ACHN (cell line): ENCODE measurements at regions not wholly inside any gene's neighbourhood (a gene's known extent, or its start where the extent isn't known, plus 50 kb on each side); places are given as distances from the start of the nearest gene placed in this dataset.

ENCODE experiments used
- DNase-seq: peaks from one replicate; pipeline ENCODE4 v3.0.0-alpha.2; 2015
- in situ Hi-C: cut with HindIII; loops from 2 replicates; pipeline ENCODE4 v1.10.0; 2017; ENCODE audit warnings: low sequenced_read_pairs, low pct_ligation_motif_present, low pct_unique_long_range_greater_than_20kb

DNA sequence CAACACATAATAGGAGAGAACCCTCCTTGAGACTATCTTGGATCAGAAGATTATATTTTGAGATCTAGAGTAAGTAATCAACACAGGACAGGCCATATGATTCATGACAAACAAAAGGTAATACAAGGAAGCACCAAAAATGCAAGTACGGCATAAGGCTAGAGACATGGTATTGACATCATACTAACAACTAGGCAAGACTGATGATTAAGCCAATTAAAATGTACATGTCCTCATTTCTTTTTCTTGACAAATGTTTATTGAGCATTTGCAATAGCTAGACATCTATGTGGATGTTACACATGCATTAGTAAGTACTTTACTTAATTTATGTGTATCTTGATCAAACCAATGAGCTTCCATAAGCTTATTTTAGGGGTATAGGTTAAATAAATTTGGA lies 695.7 kb upstream of the GALNTL6 start:
- in situ Hi-C loops = no loop called here
- DNase-seq = no peak

DNA sequence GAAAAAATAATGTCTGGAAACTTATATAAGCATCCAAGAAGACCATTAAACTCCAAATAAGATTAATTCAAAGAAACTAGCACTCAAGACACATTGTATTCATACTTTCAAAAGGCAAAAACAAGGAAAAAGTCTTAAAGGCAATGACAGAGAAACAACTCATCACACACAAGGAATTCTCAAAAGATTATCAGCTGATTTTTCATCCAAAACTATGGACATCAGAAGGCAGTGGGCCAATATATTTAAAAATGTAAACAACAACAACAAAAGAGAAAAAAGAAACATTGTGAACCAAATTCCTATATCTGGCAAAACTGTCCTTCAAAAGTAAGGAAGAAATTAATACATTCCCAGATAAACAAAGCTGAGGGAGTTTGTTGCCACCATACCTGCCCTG lies 711.4 kb upstream of the GALNTL6 start:
- DNase-seq = no peak
- in situ Hi-C loops = no loop called here

DNA sequence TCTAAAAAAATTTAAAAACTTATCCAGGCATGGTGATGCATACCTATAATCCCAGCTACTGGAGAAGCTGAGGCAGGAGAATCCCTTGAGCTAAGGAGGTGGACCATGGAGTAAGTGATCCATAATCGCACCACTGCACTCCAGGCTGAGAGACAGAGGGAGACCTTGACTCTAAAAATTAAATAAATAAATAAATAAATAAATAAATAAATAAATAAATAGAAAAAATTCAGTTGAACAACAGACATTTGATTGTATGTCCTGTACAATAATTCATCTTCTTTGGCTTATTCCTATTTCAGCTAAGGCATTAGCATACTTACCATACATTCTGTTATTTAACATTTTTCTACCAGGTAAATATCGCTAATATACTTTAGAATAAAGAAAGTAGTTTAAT lies 726.1 kb upstream of the GALNTL6 start:
- no peak for DNase-seq
- in situ Hi-C loops = no loop called here

DNA sequence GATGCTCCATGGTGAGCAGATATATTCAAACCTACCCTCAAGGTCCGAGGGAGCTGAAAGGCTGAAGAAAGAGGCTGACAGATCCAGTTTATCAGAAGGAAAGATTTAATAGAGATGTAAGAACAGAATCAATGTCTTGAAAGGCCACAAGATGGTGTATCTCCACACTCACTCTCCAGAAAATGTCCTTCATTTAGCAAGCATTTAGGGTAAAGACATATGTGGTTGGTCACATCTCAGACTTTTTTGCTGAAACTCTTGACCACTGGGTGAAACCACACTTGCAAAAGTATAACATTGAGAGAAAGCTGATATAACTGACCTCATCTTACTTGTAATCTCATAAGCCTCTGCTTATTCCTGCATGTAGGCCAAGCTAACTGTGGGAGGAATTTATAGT lies 745.8 kb upstream of the GALNTL6 start:
- in situ Hi-C loops = no loop called here
- DNase-seq = peak; percentile 2

DNA sequence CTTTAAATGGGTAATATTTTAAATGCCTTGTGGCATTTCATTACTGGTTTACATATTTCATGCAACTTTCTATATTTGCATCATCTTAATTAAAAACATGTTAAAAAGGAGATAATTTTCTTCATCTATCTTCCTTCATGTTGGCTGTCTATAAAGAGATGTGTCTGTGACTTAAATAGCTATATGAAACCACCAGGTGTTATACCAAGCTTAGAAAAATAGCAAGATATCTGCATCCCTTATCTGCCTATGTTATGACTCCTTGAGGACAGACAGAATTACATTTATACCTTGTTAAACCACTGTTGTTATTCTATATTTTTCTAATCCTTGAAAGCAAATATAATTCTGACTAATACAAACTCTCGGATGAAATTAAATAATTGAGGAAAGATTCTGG lies 763.8 kb upstream of the GALNTL6 start:
- no peak for DNase-seq
- in situ Hi-C loops = no loop called here

DNA sequence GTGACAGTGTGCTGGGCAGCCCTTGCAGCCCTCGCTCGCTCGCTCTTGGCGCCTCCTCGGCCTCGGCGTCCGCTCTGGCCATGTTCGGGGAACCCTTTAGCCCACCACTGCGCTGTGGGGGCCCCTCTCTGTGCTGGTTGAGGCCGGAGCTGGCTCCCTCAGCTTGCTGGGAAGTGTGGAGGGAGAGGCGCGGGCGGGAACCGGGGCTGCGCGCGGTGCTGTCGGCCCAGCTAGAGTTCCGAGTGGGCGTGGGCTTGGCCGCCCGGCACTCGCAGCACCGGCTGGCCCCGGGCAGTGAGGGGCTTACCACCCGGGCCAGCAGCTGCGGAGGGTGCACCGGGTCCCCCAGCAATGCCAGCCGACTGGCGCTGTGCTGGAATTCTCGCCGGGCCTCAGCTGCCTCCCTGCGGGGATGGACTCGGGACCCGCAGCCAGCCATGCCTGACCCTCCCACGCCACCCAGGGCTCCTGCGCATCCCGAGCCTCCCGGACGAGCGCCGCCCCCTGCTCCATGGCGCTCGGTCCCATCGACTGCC lies 770.1 kb upstream of the GALNTL6 start:
- in situ Hi-C loops = no loop called here
- no peak for DNase-seq

DNA sequence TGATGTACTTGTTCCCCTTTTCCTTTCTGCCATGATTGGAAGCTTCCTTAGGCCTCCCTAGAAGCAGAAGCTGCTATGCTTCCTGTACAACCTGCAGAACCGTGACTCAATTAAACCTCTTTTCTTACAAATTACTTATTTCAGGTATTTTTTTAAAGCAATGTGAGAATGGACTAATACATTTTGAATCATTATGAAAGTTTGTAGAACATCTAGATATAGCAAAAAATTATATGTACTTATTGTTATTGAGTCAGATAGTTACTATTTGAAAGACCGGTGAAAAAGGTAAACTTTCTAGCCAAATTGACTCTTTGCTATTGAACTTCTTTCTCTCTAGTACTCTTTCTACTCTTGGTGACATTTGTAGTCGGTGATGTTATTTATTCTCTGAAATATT lies 777.3 kb upstream of the GALNTL6 start:
- no peak for DNase-seq
- in situ Hi-C loops = no loop called here

DNA sequence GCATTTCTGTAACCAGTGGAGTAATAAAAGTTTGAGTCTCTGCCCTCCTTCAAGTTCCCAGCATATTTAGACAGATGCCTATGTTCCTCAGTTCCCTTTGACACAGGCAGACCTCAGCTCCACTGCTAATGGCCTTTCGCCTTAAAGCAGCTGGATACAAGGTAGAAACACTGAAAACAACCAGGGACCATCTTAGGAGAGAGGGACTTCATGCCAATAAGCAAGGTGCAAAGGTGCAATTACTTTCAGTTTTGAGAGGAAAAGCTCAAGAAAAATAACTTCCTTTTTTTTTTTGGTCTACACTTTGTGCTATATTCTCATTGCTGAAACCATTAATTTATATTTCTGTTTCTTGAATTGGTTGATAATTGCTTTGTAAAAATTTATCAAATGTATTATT lies 781.9 kb upstream of the GALNTL6 start:
- in situ Hi-C loops = no loop called here
- no peak for DNase-seq

DNA sequence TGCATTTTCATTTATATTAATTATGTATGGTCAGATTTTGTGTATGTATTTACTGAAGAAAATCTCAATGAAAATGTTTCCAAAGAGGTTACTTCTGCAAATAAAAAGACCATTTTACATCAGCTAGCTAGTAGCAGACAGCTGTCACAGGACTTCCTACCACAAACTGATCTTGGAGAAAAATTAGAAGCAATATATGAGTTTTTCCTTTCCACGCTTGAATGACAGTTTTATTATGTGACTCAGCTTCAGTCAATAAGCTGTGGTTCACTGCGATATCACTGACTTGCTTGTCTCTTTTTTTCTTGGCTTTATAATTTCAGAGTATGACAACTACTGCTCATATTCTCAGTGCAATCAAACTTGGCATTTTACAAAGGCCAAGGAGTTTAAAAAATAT lies 787.4 kb upstream of the GALNTL6 start:
- DNase-seq = no peak
- in situ Hi-C loops = no loop called here

DNA sequence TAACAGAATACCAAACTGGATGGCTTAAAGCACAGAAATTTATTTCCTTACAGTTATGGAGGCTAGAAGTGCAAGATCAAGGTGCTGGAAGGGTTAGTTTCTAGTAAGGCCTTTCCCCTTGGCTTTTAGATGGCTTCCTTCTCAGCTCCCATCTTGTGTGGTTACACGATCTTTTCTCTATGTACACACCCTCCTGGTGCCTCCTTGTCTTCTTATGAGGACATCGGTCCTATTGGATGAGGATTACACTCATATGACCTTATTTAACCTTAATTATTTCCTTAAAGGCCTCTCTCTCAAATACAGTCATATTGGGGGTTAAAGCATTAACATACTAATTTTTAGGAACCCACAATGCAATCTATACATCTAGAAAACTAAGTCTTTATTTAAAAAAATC lies 787.9 kb upstream of the GALNTL6 start:
- in situ Hi-C loops = no loop called here
- DNase-seq = no peak

DNA sequence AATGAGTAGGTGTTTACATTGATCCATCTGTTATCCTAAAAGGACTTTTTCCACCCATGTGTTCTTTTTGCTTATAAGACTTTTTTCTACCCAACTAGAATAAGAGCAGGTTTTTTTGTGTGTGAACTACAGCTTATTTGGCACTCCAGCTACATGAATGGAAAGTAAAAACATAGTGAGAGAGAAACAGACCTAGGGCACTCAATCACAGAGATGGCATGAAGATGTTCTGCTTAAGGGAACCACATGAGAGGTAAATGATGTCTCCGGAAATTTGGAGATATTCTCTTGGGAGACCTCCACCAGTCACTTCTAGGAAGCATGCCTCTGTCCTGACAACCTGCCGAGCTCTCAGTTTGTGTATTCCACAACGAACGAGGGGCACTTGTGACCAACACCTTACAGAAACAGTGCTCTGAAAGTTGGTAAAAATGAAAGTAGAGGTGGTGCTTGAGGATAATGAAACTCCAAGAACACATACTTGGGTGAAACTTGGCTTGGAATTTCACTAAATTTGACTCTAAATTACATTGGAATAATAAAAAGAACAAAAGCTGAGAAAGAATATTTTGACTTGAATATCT lies 788.4 kb upstream of the GALNTL6 start:
- in situ Hi-C loops = no loop called here
- DNase-seq = no peak

DNA sequence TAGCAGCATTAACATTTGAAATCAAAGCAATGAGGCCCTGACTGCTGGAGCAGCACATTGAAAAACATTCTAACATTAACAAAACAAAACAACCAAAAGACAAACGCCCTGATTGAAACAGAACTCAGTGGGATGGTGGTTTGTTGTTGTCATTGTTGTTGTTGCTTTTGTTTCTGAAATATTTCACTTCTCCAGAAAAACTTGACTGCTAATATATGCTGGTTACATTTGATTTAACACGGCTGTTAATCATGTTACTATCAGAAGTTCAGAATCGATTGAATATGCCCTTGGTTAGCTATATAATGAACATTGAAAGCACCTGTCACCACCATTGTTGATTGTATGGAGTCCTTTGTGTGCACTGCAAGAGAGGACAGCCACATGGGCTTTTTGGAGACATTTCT lies 790.4 kb upstream of the GALNTL6 start:
- in situ Hi-C loops = no loop called here
- DNase-seq = no peak

DNA sequence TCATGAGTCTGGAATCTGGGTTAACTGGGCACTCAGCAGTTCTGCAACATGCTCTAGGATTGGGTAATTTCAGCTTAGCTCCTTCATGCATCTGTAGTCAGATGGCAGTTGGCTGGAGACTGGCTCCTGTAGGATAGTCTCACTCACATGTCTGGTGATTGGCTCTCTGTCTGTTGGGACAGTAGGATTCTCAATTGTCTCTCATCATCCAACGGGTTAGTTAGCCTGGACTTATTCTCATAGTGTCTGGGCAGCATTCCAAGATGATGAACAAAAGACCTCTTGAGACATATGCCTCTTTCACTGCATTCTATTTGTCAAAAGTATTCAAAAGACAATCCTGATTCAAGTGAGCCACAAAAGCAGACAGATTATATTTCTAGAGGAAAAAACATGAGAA lies 795.6 kb upstream of the GALNTL6 start:
- in situ Hi-C loops = no loop called here
- DNase-seq = no peak

DNA sequence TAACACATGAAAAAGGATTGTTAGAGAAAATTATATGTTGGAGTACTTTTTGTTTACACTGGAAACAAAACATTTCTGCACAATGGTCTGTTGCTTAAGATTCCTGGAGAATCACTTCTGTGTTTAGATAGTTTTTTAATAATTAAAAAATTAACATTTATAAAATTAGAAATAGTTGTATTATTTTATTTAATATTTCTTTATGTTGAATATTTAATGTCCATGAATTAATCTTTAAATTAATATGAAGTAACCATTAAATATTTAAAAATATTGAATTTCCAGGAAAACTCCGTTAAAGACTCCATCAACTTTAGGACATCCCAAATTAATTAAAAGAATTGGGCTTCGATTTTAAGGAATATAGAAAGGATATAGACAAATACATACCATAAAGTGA lies 797.1 kb upstream of the GALNTL6 start:
- in situ Hi-C loops = no loop called here
- DNase-seq = no peak

DNA sequence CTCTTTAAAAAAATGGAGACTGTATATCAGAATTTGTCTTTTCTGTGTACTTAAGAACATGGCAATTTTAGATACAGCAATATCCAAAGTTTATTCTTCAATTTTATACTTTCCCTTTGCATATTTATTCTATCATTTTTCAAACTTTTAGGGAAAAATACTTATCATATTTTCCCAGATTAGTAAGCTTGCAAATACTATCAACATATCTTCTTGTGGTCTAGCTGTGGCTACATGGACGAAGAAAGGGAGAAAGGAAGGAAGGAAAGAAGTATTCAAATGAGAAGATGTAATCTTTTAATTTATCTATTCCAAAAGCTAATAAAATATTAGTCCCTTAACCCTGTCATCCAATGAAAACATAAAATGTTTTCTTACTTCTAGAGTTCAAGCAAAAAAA lies 797.8 kb upstream of the GALNTL6 start:
- no peak for DNase-seq
- in situ Hi-C loops = no loop called here

DNA sequence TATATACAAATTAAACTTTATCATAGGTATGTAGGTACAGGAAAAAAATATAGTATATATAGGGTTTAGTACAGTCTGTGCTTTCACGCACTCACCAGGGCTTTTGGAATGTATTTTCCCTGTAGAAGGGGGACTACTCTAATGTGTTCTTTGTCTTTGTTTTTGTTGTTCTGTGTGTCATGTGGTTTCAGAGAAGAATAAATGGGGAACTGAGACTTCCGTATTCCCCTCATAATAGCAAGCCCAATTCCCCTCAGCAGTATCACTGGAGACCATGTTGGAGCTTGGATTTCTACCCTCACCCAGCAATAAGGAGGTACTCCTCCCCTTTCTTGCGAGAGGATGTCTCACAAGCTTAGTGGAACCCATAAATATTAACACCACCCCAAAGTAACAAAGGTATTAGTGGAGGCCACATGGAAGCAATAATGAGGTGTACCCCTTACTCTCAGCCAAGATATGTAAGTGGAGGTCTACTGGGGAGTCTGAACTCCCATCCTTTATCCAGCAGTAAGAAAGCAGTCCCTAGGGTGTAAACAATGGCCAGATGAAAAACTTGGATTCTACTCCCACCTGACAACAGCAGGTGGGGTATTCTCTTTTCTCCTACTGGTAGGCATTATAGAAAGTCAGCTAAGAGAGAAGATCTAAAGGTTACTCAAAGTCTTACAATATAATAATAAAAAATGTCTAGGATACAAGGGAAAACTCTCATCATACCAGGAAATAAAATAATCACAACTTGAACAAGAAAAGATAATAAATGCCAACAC lies 805.4 kb upstream of the GALNTL6 start:
- in situ Hi-C loops = no loop called here
- no peak for DNase-seq

DNA sequence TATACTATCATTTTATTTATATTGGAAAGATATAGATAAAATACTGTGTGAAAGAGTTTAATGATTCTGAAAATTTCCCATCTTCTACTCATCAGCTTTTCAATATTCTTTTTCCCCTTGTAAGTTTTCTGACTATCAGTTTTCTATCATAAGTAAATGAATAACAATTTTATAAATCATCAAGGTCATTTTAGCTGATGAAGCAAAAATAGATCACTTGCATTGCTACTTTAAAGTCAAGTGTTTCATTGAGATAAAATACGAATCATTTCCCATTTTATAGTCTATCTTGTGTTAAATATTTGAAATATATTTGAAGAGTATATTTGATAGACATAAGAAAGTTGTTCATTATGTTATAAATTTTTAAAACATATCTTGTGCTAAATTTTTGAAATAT lies 811.0 kb upstream of the GALNTL6 start:
- in situ Hi-C loops = no loop called here
- DNase-seq = no peak

DNA sequence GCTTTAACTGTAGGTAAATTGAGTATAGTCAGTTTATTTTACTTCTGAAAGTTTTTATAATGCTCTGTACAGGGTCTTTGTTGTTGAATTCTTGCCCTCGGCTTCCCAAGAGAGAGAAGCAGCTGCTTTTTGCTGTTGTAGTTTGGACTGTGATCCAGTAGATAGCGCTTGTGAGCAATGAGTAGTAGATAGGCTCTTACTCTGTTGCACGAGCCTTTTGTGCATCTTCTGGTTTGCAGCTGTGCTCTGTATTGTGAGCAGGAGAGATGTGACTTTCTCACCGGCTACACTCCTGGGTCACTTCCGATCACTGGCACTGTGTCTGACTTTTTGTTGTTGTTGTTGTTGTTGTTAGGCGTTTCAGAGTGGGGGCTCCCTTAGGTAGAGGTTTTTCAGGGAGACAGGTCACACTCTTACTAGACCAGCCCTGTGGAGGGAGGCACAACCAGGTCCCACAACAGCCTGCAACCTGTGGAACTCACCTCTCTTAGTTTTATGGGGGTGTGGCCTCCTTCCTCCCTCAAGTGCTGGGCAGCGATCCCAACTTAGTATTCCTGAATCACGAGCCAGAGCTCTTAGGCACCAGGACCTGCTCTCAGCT lies 822.1 kb upstream of the GALNTL6 start:
- peak; percentile 35 for DNase-seq
- in situ Hi-C loops = no loop called here

DNA sequence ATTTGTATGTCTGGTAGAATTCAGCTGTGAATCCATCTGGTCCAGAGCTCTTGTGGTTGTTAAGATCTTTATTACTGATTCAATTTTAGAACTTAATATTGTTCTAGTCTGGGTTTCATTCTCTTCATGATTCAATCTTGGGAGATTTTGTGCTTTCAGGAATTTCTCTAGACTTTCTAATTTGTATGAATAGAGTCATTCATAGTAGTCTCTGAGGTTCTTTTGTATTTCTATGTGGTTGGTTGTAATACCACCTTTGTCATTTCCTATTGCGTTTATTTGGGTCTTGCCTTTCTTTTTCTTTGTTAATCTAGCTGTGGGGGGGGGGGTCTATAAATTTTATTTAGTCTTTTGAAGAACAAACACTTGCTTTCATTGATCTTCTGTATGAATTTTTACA lies 824.8 kb upstream of the GALNTL6 start:
- no peak for DNase-seq
- in situ Hi-C loops = no loop called here

DNA sequence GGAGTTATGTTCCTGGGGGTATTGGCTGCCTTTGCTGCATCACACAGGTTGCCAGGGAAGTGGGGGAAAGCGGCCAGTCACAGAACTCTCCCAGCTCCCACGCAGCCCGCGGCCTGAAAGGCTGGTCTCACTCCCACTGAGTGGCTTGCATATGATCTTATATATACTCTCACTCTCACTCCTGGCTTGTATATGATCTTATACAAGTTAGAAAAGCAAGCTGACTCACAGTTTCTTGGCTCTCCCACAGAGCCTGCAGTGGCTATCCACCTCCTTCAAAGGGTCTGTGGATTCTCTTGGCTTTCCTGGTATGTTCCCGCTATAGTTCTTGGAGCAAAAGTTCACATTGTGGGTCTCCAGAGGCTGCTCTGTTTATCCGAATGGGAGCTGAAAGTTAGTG lies 833.5 kb upstream of the GALNTL6 start:
- in situ Hi-C loops = no loop called here

More for the DNA sequence above, 833.5 kb upstream of the GALNTL6 start:
- DNase-seq = no peak
